Endodermal cell (in vitro differentiated cells): ENCODE measurements at regions not wholly inside any gene's neighbourhood (a gene's known extent, or its start where the extent isn't known, plus 50 kb on each side); places are given as distances from the start of the nearest gene placed in this dataset.
"Not testable (repeated sequence)": the region's sequence is repeated elsewhere in the genome, so short reads cannot be mapped to it uniquely, and the experiment has no call there.

Experiments
- DNase-seq: peaks from one replicate; pipeline ENCODE4 v3.0.0-alpha.2; 2017
- H3K27ac ChIP-seq: 2 replicates; pipeline ENCODE4 v1.5.1; 2013; ENCODE audit warnings: mild to moderate bottlenecking, low read depth, low read length, moderate library complexity
- H3K27me3 ChIP-seq: 2 replicates; pipeline ENCODE4 v1.6.1; 2013; ENCODE audit warnings: mild to moderate bottlenecking, low read length, moderate library complexity; ENCODE audit not compliant: insufficient read depth, control insufficient read depth, poor library complexity, severe bottlenecking
- H3K36me3 ChIP-seq: 2 replicates; pipeline ENCODE4 v1.7.0; 2013; ENCODE audit warnings: mild to moderate bottlenecking, low read length, moderate library complexity; ENCODE audit not compliant: control insufficient read depth, insufficient read depth
- H3K4me1 ChIP-seq: one replicate; pipeline ENCODE4 v1.7.0; 2013; ENCODE audit warnings: low read length; ENCODE audit not compliant: control insufficient read depth, insufficient read depth
- H3K4me3 ChIP-seq: 2 replicates; pipeline ENCODE4 v1.5.1; 2013; ENCODE audit warnings: mild to moderate bottlenecking, low read length, moderate library complexity
- H3K9ac ChIP-seq: 2 replicates; pipeline ENCODE4 v1.6.1; 2013; ENCODE audit warnings: mild to moderate bottlenecking, low read length, moderate library complexity; ENCODE audit not compliant: poor library complexity, severe bottlenecking; ENCODE audit errors: extremely low read depth
- H3K9me3 ChIP-seq: 2 replicates; pipeline ENCODE4 v1.6.1; 2013; ENCODE audit warnings: mild to moderate bottlenecking, low read length, moderate library complexity; ENCODE audit not compliant: control insufficient read depth
- H3K27ac Mint-ChIP-seq: 2 replicates; pipeline ENCODE4 v1.8.0; 2020; ENCODE audit warnings: mixed read lengths
- H3K27me3 Mint-ChIP-seq: 2 replicates; pipeline ENCODE4 v1.8.0; 2021; ENCODE audit warnings: mild to moderate bottlenecking, mixed read lengths; ENCODE audit not compliant: insufficient read depth
- H3K36me3 Mint-ChIP-seq: 2 replicates; pipeline ENCODE4 v1.8.0; 2020; ENCODE audit warnings: low read depth, mixed read lengths
- H3K4me1 Mint-ChIP-seq: 2 replicates; pipeline ENCODE4 v1.8.0; 2020; ENCODE audit warnings: mixed read lengths
- H3K4me3 Mint-ChIP-seq: 2 replicates; pipeline ENCODE4 v1.8.0; 2020; ENCODE audit warnings: mild to moderate bottlenecking, moderate library complexity, mixed read lengths
- H3K9me3 Mint-ChIP-seq: 2 replicates; pipeline ENCODE4 v1.8.0; 2020; ENCODE audit warnings: mild to moderate bottlenecking, mixed read lengths
- CTCF ChIP-seq: fragments of 200-600 bp; sonication (generic); conservative IDR thresholded peaks from 2 replicates; pipeline ENCODE4 v1.5.0; 2021; ENCODE audit warnings: antibody characterized with exemption, mild to moderate bottlenecking
- WGBS, 2 experiments: methylation state at CpG; one replicate each; pipeline versions ENCODE4 v1.1.5 to v1.1.7; 2013; ENCODE audit warnings: missing lambda C conversion rate in 2 of 2, mixed read lengths in 1 of 2; ENCODE audit not compliant: insufficient coverage in 1 of 2, insufficient read length in 1 of 2; 5-methylcytosine and 5-hydroxymethylcytosine counted together

DNA sequence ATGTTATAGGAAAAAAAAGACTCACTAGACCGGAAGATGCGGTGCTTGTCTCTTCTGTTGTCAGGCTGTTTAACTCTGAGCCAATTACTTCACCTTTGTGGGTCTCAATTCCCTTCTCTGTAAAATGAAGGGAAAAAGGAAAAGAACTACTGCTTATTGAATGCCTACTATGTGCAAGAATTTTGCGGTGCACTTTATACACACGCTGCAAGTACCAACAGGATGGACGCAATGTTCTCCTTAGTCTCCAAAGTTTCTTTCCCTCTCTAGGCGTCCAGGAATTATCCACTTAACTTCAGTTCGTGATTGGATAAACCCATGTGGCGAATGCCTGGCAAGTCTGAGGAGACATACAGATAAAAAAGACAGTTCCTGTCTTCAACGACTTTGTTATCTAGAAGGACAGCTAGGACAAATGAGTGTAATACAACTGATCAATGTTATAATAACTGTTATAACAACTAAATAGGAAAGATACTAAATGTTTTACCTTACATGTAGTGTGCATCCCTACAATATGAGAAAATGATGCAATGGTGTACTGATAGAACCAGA is 69.0 kb upstream of the JARID2 start:
- Histone ChIP-seq H3K9me3 (no peaks in the 10 kb centered on the region), H3K27ac (no peak overlapping the region), H3K27me3 (no peaks in the 10 kb centered on the region), H3K9ac (no peak overlapping the region), H3K36me3 (no peaks in the 10 kb centered on the region), H3K4me1 (no peaks in the 10 kb centered on the region), H3K4me3 (no peak overlapping the region)
- Mint-ChIP-seq H3K4me1 (no peaks in the 10 kb centered on the region), H3K9me3 (no peaks in the 10 kb centered on the region), H3K27ac (no peak overlapping the region), H3K36me3 (no peaks in the 10 kb centered on the region), H3K4me3 (no peak overlapping the region), H3K27me3 (no peaks in the 10 kb centered on the region)
- 88 to 93% methylated on average over 7 to 9 of the region's 9 CpGs for WGBS, 2 experiments
- no peak for DNase-seq
- no peak for TF ChIP-seq CTCF

DNA sequence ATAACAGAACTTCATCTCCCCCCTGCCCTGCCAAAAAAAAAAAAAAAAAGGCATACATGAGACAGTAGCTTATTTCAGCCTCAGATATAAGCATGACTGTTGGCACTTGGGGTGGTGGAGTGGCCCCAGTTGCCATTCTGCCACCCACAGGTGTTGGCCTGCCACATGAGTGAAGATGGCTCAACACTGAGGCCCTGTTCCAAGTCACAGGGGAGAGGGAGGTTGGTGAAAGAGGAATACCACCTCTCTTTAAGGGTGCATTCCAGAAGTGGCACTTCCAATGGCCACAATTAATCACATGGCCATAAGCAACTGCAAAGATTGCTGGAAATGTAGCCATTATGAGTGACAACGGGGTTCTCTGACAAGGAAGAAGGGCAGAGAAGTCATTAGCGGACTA is 61.9 kb upstream of the JARID2 start:
- H3K4me1 Mint-ChIP-seq: no peaks in the 10 kb centered on the region
- no peak for TF ChIP-seq CTCF
- Histone ChIP-seq H3K9ac (no peak overlapping the region), H3K9me3 (no peaks in the 10 kb centered on the region), H3K36me3 (no peaks in the 10 kb centered on the region), H3K4me1 (no peaks in the 10 kb centered on the region), H3K27ac (no peak overlapping the region), H3K27me3 (no peaks in the 10 kb centered on the region), H3K4me3 (no peak overlapping the region)
- no peaks in the 10 kb centered on the region for H3K27me3 Mint-ChIP-seq
- no peak overlapping the region for H3K27ac Mint-ChIP-seq
- H3K4me3 Mint-ChIP-seq: no peak overlapping the region
- no peaks in the 10 kb centered on the region for H3K36me3 Mint-ChIP-seq
- peaks cover 13% of the 10 kb centered on the region for H3K9me3 Mint-ChIP-seq
- WGBS, 2 experiments: 71 to 100% methylated on average over 1 to 2 of the region's 2 CpGs
- DNase-seq: no peak

GRCh38 chr6:15184441-15184861 is 61.4 kb upstream of the JARID2 start:
- TF ChIP-seq CTCF: no peak
- Mint-ChIP-seq H3K4me3 (no peak overlapping the region), H3K27me3 (no peaks in the 10 kb centered on the region), H3K27ac (no peak overlapping the region), H3K9me3 (peaks cover 13% of the 10 kb centered on the region), H3K4me1 (no peaks in the 10 kb centered on the region), H3K36me3 (no peaks in the 10 kb centered on the region)
- WGBS, 2 experiments: 90 to 92% methylated on average over 1 to 2 of the region's 2 CpGs
- Histone ChIP-seq H3K36me3 (no peaks in the 10 kb centered on the region), H3K4me1 (no peaks in the 10 kb centered on the region), H3K27ac (no peak overlapping the region), H3K4me3 (no peak overlapping the region), H3K27me3 (no peaks in the 10 kb centered on the region), H3K9me3 (no peaks in the 10 kb centered on the region), H3K9ac (no peak overlapping the region)
- no peak for DNase-seq

GRCh38 chr6:15185111-15185510 is 60.8 kb upstream of the JARID2 start:
- WGBS, 2 experiments: 86 to 88% methylated on average over 5 to 8 of the region's 8 CpGs
- not testable (repeated sequence) for H3K27ac Mint-ChIP-seq, H3K9ac ChIP-seq, H3K27me3 ChIP-seq, H3K4me3 Mint-ChIP-seq, H3K4me1 ChIP-seq, H3K27me3 Mint-ChIP-seq, H3K27ac ChIP-seq, H3K36me3 ChIP-seq, H3K4me1 Mint-ChIP-seq, H3K4me3 ChIP-seq, H3K36me3 Mint-ChIP-seq, H3K9me3 ChIP-seq, DNase-seq
- H3K9me3 Mint-ChIP-seq: peaks cover 13% of the 10 kb centered on the region

GRCh38 chr6:15193451-15193850 is 52.4 kb upstream of the JARID2 start:
- H3K36me3 Mint-ChIP-seq, H3K9me3 ChIP-seq, H3K27me3 ChIP-seq, H3K9ac ChIP-seq, H3K4me3 ChIP-seq, H3K27me3 Mint-ChIP-seq, H3K27ac Mint-ChIP-seq, H3K4me3 Mint-ChIP-seq, DNase-seq, H3K4me1 ChIP-seq, H3K36me3 ChIP-seq, H3K4me1 Mint-ChIP-seq, H3K9me3 Mint-ChIP-seq, H3K27ac ChIP-seq: not testable (repeated sequence)
- WGBS, 2 experiments: 89 to 96% methylated on average over 6 to 8 of the region's 10 CpGs
